ENCODE measurements at regions not wholly inside any gene's neighbourhood (a gene's known extent, or its start where the extent isn't known, plus 50 kb on each side); places are given as distances from the start of the nearest gene placed in this dataset.

DNA sequence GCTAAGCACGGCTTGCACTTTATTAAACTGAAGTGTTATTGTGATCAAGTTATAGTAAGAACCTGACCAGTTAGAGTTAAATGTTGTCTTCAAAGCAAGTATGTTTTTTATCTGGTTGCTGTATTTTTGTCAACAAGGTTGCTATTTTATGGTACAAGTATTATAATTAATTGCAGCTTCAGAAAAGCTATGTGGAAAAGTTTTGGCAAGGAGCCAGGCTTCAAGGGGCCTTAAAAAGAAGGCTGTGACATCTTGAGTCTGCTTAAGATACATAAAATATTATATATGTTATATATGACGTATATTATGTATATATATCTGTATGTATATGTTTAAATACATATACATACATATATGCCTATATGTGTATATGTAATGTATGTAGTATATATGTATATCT lies 1461.2 kb upstream of the CDH8 start:
- TF ChIP-seq, protein P1, sequence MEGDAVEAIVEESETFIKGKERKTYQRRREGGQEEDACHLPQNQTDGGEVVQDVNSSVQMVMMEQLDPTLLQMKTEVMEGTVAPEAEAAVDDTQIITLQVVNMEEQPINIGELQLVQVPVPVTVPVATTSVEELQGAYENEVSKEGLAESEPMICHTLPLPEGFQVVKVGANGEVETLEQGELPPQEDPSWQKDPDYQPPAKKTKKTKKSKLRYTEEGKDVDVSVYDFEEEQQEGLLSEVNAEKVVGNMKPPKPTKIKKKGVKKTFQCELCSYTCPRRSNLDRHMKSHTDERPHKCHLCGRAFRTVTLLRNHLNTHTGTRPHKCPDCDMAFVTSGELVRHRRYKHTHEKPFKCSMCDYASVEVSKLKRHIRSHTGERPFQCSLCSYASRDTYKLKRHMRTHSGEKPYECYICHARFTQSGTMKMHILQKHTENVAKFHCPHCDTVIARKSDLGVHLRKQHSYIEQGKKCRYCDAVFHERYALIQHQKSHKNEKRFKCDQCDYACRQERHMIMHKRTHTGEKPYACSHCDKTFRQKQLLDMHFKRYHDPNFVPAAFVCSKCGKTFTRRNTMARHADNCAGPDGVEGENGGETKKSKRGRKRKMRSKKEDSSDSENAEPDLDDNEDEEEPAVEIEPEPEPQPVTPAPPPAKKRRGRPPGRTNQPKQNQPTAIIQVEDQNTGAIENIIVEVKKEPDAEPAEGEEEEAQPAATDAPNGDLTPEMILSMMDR (IDR thresholded peaks at IDR 0.05), result no peak
- TF ChIP-seq POLR2A (IDR thresholded peaks at IDR 0.05) (no peak), POLR2AphosphoS5 (IDR thresholded peaks at IDR 0.05) (no peak)

Measured in prostate gland (tissue), 2 donors.